ENCODE measurements at regions not wholly inside any gene's neighbourhood (a gene's known extent, or its start where the extent isn't known, plus 50 kb on each side); places are given as distances from the start of the nearest gene placed in this dataset.

GRCh38 chr15:69524296-69524695 lies 71.7 kb downstream of the RPLP1 start:
- TF ChIP-seq, protein P1, sequence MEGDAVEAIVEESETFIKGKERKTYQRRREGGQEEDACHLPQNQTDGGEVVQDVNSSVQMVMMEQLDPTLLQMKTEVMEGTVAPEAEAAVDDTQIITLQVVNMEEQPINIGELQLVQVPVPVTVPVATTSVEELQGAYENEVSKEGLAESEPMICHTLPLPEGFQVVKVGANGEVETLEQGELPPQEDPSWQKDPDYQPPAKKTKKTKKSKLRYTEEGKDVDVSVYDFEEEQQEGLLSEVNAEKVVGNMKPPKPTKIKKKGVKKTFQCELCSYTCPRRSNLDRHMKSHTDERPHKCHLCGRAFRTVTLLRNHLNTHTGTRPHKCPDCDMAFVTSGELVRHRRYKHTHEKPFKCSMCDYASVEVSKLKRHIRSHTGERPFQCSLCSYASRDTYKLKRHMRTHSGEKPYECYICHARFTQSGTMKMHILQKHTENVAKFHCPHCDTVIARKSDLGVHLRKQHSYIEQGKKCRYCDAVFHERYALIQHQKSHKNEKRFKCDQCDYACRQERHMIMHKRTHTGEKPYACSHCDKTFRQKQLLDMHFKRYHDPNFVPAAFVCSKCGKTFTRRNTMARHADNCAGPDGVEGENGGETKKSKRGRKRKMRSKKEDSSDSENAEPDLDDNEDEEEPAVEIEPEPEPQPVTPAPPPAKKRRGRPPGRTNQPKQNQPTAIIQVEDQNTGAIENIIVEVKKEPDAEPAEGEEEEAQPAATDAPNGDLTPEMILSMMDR (IDR thresholded peaks at IDR 0.05) = no peak
- Histone ChIP-seq H3K4me1 (no peaks in the 10 kb centered on the region), H3K27ac (no peak overlapping the region), H3K4me3 (no peak overlapping the region), H3K27me3 (no peaks in the 10 kb centered on the region), H3K9me3 (no peaks in the 10 kb centered on the region), H3K36me3 (no peaks in the 10 kb centered on the region)
- intact Hi-C loops (cut with DNase I) = loop anchor here (5.0 kb wide), 2 partner anchors 53 to 963 kb away; no protein-coding TSS in a partner anchor
- no peak for DNase-seq (ENCODE audit: low spot score in 2 of 2)

GRCh38 chr15:69524814-69525213 lies 72.2 kb downstream of the RPLP1 start:
- no peaks in the 10 kb centered on the region for H3K9me3 ChIP-seq
- H3K27ac ChIP-seq = no peak overlapping the region
- no peaks in the 10 kb centered on the region for H3K27me3 ChIP-seq
- no peak overlapping the region for H3K4me3 ChIP-seq
- H3K4me1 ChIP-seq = no peaks in the 10 kb centered on the region
- DNase-seq (ENCODE audit: low spot score in 2 of 2) = no peak
- intact Hi-C loops (cut with DNase I) = loop anchor here (5.0 kb wide), 2 partner anchors 52 to 962 kb away; no protein-coding TSS in a partner anchor
- TF ChIP-seq, protein P1 (IDR thresholded peaks at IDR 0.05) = no peak
- H3K36me3 ChIP-seq = no peaks in the 10 kb centered on the region

GRCh38 chr15:69525543-69525942 lies 72.9 kb downstream of the RPLP1 start:
- H3K9me3 ChIP-seq = no peaks in the 10 kb centered on the region
- no peak for DNase-seq (ENCODE audit: low spot score in 2 of 2)
- H3K4me1 ChIP-seq = no peaks in the 10 kb centered on the region
- no peak overlapping the region for H3K27ac ChIP-seq
- TF ChIP-seq, protein P1 (IDR thresholded peaks at IDR 0.05) = no peak
- no peak overlapping the region for H3K4me3 ChIP-seq
- intact Hi-C loops (cut with DNase I) = no loop called here
- no peaks in the 10 kb centered on the region for H3K27me3 ChIP-seq
- H3K36me3 ChIP-seq = no peaks in the 10 kb centered on the region

DNA sequence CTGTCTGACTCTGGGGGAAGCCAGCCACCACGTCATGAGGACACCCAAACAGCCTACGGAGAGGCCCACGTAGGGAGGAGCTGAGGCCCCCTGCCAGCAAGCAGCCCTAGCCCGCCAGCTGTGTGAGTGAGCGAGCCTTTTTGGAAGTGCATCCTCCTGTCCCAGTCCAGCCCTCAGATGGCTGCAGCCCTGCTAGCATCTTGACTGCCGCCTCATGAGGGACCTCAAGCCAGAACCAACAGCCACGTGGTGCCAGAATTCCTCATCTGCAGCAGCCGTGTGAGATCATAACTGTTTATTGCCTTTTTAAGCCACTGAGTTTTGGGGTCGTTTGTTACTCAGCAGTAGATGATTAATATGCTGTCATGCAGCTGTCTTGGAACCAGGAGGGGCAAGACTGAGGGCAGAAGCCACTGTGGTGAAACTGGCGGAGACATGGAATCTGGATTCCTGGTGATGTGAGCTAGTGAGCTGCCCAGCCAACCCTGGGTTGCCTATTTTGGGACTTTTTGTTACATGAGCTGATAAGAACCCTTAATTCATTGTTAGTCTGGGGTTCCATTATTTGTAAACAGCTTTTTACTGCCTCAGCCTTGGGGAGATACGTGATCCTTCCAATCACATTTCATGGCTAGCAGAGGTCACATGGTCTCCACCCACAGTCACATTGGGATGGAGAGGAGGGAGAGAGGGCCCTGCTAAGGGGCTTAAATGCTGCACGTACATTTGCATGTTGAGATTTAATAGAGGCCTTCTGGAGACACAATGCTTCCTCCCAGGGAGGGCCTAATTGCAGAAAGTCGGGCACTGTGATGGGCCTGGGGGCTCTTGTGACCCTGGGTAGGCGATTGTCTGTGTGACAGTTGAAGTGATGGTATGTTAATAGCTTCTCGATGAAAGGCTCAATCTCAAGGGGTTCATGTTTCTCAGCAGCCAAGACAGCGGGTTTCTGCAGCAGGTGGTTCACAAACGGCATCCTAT lies 73.8 kb downstream of the RPLP1 start:
- intact Hi-C loops (cut with DNase I) = no loop called here
- H3K27me3 ChIP-seq = no peaks in the 10 kb centered on the region
- TF ChIP-seq, protein P1 (IDR thresholded peaks at IDR 0.05) = no peak

DNA sequence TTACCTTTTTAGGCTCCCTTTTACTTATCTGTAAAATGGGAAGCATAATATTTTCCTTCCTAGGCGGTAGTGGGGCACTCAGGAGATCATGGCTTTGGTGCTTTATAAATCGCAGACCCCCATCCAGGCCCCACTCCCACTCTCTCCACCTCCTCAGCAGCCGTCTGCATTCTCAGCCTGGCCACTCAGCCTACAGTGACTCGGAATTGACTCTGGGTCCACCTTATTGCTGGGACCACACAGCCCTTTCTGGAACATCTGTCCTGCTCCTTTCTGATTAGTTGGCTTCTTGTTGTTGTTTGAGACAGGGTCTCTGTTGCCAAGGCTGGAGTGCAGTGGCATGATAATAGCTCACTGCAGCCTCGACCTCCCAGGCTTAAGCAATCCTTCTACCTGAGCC lies 76.5 kb downstream of the RPLP1 start:
- no peak overlapping the region for H3K4me3 ChIP-seq
- no peaks in the 10 kb centered on the region for H3K9me3 ChIP-seq
- H3K4me1 ChIP-seq = peaks cover 0 to 4% of the 10 kb centered on the region in 2 donors
- no peak for DNase-seq (ENCODE audit: low spot score in 2 of 2)
- no peaks in the 10 kb centered on the region for H3K27me3 ChIP-seq
- H3K36me3 ChIP-seq = no peaks in the 10 kb centered on the region
- intact Hi-C loops (cut with DNase I) = no loop called here
- TF ChIP-seq, protein P1 (IDR thresholded peaks at IDR 0.05) = no peak
- no peak overlapping the region for H3K27ac ChIP-seq

More for the DNA sequence above, 73.8 kb downstream of the RPLP1 start:
- H3K4me1 ChIP-seq = peaks cover 0 to 1% of the 10 kb centered on the region in 2 donors
- no peak for DNase-seq (ENCODE audit: low spot score in 2 of 2)
- H3K4me3 ChIP-seq = no peak overlapping the region
- no peak overlapping the region for H3K27ac ChIP-seq
- H3K9me3 ChIP-seq = no peaks in the 10 kb centered on the region
- H3K36me3 ChIP-seq = no peaks in the 10 kb centered on the region
